ENCODE measurements at regions not wholly inside any gene's neighbourhood (a gene's known extent, or its start where the extent isn't known, plus 50 kb on each side); places are given as distances from the start of the nearest gene placed in this dataset.

GRCh38 chr12:87758271-87758670 lies 270.9 kb downstream of the C12orf50 start:
- TF ChIP-seq CTCF (IDR thresholded peaks at IDR 0.05) (no peak), POLR2A (IDR thresholded peaks at IDR 0.05) (no peak)

Data from prostate gland (tissue), 2 donors.